ENCODE measurements at regions not wholly inside any gene's neighbourhood (a gene's known extent, or its start where the extent isn't known, plus 50 kb on each side); places are given as distances from the start of the nearest gene placed in this dataset.
"Not testable (repeated sequence)": the region's sequence is repeated elsewhere in the genome, so short reads cannot be mapped to it uniquely, and the experiment has no call there.

DNA sequence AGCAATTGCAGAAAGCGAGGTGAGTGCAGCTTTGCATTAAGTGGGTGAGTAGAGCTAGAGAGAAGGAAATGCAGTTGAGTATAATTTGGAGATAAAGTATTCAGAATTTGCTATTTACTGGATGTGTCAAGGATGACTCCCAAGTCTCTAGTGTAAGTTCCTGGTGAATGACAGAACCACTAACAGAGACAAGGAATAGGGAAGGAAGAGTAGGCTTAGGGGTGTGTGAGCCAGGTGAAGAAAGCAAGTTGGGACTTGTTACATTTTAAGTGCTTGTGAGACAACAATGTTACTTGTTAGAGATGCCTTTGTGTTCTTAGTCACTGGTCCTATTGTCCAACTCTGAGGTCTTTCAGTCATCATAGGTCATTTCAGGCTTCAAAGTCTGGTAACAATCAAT is 70.8 kb downstream of the TBC1D26 start:
- DNase-seq (ENCODE audit: low read depth in 2 of 2): not testable (repeated sequence)

GRCh38 chr17:15806825-15807224 is 74.7 kb downstream of the TBC1D26 start:
- DNase-seq (ENCODE audit: low read depth in 2 of 2): not testable (repeated sequence)

DNA sequence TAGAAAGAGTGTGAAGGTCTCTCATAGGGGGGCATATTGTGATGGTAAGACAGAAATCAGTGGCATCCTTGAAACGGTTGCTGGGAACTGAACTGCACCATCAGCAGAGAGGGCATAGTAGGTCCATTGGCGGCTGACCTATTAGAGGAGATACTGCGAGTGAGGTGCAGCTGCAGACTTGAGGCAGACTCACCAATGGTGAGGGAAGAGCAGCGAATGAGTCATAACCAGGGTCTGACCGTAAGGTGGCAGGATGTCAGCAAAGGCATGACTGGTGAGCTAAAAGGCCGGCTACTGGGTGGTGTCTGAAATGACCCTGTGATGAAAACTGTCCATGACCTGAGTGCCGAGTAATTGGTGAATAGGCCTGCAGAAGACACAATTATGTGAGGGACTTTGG is 81.3 kb downstream of the TBC1D26 start:
- DNase-seq (ENCODE audit: low read depth in 2 of 2): not testable (repeated sequence)

DNA sequence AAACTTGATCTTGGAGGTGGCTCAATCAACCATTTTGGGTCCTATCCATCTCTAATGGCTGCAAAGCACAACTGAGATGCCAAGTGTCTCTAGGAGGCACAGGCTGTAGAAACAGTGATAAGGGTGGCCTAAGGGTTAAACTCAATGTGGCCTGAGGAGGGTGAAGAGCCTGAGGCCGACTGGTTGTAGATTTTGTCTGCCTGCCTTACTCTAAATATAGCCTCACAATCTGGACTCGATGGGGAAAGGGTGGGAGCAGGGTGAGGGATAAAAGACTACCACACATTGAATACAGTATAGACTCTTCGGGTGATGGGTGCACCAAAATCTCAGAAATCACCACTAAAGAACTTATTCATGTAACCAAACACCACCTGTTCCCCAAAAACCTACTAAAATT is 81.9 kb downstream of the TBC1D26 start:
- DNase-seq (ENCODE audit: low read depth in 2 of 2): not testable (repeated sequence)

GRCh38 chr17:15817861-15818260 is 85.8 kb downstream of the TBC1D26 start:
- DNase-seq (ENCODE audit: low read depth in 2 of 2): not testable (repeated sequence)

GRCh38 chr17:15822280-15822679 is 90.2 kb downstream of the TBC1D26 start:
- not testable (repeated sequence) for DNase-seq (ENCODE audit: low read depth in 2 of 2)

DNA sequence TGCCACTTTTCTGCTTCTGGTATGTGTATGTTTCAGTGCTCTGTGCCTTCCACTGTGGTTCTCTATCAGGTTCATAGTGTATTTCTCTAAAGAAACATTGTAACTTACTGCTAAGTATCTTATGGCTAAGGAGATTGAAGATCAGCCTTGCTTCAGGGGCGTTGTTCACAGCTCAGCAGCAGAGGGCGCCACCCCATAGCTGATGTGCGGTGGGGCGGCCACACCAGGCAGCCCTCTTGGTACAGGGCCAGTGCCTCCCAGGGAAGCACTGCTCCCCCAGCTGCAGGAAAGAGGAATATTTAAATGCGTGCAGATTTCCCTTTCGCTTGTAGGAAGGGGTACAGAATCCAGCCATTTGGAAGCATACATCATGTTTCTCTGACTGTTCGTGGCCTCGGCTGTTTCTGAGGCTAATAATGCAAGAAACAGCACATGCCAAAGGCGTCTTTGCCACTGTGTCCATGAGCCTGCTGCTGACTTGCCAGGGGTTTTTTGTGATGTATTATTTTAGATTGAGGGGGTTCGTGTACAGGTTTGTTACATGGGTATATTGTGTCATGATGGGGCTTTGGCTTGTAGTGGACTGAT is 96.7 kb downstream of the TBC1D26 start:
- peak; percentile 48 to 52 for DNase-seq (ENCODE audit: low read depth in 2 of 2)

DNA sequence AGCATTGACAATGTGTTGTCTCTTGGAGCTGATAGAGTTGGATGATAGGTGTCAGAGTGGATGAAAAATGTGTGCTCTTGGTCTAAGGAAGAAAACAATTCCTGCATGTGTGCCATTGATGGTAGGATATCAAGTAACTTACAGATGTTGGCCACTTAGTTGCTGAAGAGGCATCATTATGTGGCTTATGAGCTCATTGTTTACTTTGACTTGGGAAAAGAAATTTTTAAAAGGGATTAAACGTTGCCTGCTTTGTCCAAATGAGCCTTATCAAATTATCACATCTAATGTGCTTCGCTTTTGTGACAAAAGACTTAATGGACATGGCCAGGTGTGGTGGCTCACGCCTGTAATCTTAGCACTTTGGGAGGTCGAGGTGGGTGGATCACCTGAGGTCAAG is 98.1 kb downstream of the TBC1D26 start:
- DNase-seq (ENCODE audit: low read depth in 2 of 2): not testable (repeated sequence)

GRCh38 chr17:15831182-15831581 is 99.1 kb downstream of the TBC1D26 start:
- DNase-seq (ENCODE audit: low read depth in 2 of 2): not testable (repeated sequence)

GRCh38 chr17:15832921-15833480 is 100.9 kb downstream of the TBC1D26 start:
- DNase-seq (ENCODE audit: low read depth in 2 of 2): not testable (repeated sequence)

DNA sequence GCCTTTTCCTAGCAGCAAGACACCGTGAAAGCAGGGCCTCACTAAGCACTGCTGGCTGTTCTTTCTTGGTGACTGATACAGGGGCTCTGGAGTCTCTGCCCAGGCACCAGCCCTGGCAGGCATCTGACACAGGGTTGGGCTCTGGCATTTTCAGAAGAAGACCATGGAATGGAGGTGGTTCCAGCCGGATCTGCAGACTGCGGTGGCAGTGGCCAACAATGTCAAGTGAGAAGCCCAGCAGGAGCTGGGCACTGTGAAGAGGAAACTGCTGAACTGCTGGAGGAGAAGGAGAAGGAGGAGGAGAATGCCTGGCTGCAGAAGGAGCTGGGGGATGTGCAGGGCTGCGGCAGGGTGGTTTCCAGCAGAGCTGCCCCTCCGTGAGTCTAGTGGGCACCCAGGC is 101.8 kb downstream of the TBC1D26 start:
- not testable (repeated sequence) for DNase-seq (ENCODE audit: low read depth in 2 of 2)

DNA sequence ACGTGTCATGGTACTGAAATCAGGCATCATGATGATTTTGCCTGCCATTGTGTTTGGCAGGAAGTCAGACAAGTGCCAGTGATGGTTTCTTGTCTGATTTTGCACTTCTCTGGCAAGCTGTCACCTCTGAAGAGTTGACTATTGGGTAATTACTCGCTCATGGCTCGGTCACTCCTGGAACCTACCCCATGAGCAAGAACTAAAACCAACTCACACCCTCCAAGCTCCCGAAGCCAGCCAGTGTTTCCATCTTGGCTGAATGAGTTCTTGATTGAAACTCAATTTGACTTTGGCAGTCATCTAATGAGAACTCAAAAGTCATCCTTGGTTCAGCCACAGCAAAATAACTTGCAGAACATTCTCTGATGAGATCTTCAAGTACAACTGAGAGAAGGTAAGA is 103.4 kb downstream of the TBC1D26 start:
- DNase-seq (ENCODE audit: low read depth in 2 of 2): not testable (repeated sequence)

DNA sequence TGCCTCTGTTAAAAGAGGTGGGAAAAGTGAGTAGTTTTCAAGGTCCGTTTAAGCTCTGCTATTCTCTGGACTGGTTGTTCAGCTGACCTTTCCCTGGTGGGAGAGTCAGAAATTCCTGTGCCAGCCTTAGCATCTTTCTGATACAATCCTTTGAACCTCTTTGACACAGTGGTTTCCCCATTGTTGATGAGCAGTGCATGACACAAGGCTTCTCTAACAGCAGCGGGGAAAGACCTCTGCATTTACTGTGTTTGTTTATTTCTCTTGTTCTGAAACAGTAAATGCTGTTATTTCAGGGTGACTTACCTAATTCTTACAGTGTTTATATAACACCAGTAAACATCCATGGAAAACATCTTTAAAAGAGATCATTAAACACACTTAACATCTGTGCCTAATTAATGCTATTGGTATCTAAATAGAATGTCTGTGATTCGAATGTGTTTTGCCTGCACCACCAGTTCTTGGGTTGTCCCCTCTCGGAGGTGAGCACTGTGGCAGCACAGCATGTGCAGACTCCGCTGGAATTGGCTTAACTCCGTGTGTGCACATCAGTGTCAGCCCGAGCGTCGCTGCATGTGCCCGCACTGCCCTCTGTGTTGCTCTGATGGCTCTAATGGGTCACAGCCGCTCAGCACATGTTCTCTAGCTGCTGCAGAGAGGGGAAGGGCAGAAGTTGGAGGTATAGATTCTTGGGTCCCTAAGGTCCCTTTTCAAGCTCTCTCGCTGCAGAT is 104.3 kb downstream of the TBC1D26 start:
- not testable (repeated sequence) for DNase-seq (ENCODE audit: low read depth in 2 of 2)

GRCh38 chr17:15836991-15837390 is 104.9 kb downstream of the TBC1D26 start:
- DNase-seq (ENCODE audit: low read depth in 2 of 2): not testable (repeated sequence)

DNA sequence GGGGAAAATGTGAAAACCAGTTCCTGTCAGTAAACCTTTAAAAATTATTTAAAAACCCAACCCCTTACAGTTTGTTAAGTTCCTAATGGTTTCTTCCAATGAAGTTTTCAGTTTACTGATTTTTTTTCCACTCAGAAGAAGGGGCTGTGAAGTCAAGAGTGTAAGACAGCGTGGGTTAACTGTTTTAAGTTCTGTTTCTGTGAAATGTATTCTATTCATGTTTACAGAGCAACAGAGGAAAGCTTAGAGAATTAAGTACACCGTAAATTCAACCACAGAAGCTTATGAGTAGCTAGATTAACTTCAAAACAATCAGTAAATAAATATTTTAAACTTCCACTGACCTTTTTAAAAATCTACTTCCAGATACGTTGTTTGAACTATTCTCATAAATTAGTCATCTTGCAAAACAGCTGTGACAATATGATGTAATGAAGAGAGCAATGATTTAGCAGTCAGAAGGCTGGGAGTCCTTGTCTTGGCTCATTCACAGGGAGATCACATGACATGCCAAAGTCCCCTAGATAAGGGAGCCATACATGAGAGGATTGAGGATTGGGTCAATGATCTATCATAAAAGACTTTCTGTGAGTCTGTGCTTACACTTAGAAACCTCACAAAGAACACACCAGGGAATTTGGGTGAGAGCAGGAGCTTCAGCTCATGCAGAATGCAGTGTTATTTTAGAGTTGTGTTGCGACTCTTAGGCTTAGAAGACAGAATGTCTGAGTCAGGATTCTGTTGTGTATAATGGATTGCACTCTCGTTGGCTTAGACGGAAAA is 97.3 kb upstream of the ADORA2B start:
- not testable (repeated sequence) for DNase-seq (ENCODE audit: low read depth in 2 of 2)

DNA sequence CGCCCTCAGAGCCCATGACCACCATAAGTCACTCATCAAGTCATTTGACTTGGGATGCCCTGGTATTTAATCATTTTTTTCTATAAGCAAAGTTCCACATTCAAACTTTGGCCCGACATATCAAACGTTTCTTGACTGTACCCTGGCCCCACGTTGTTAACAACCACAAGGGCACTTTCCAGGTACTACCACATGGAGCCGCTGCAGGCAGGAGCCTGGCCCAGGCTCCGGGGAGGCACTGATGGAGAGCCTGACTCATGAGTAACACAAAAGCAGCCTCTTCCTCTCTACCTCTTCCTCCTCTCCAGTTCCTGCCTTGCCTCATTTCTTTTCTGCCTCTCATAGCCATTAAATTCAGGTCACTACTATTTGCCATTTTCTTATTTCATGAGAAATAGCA is 95.9 kb upstream of the ADORA2B start:
- DNase-seq (ENCODE audit: low read depth in 2 of 2): peak; percentile 13 to 35

GRCh38 chr17:15850071-15850470 is 94.9 kb upstream of the ADORA2B start:
- DNase-seq (ENCODE audit: low read depth in 2 of 2): not testable (repeated sequence)

DNA sequence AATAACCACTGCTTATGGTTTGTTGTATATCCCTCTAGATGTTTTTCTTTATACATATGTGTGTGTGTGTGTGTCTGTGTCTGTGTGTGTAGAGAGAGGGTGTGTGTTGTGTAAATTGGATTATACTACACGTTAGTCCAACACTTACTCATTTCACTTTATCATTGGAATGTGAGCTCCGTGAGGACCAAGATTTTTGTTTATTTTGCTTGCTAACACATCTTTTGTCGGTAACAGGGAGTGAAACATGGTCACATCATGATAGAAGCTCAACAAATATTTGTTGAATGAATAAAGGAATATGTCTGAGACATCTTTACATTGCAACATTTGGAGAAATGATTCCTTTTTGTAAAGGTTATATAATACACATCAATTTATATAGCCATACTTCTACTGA is 94.2 kb upstream of the ADORA2B start:
- DNase-seq (ENCODE audit: low read depth in 2 of 2): not testable (repeated sequence)

- DNase-seq (ENCODE audit: low read depth in 2 of 2): not testable (repeated sequence)
Observed at GRCh38 chr17:15852863-15853262, 92.1 kb upstream of the ADORA2B start.

GRCh38 chr17:15856191-15856590 is 88.7 kb upstream of the ADORA2B start:
- not testable (repeated sequence) for DNase-seq (ENCODE audit: low read depth in 2 of 2)

- DNase-seq (ENCODE audit: low read depth in 2 of 2): not testable (repeated sequence)
Observed at GRCh38 chr17:15856745-15857144, 88.2 kb upstream of the ADORA2B start.

- not testable (repeated sequence) for DNase-seq (ENCODE audit: low read depth in 2 of 2)
Observed at GRCh38 chr17:15858082-15858481, 86.8 kb upstream of the ADORA2B start.

Measured in activated CD8-positive, alpha-beta memory T cell treated with anti-CD3 and anti-CD28 coated beads for 4 hours (primary cell).